Esophagus muscularis mucosa (tissue), 4 donors: ENCODE measurements at regions not wholly inside any gene's neighbourhood (a gene's known extent, or its start where the extent isn't known, plus 50 kb on each side); places are given as distances from the start of the nearest gene placed in this dataset.

Experiments
- DNase-seq: peaks from one replicate; pipeline ENCODE4 v3.0.0-alpha.2; 2017; ENCODE audit errors: extremely low spot score
- H3K27ac ChIP-seq, 4 donors: fragments of 200-600 bp; sonication (generic); replicated peaks in 1 of 4; 1 replicate in 3 of 4; 2 replicates in 1 of 4; pipeline ENCODE4 v1.5.1; 2016 to 2019; ENCODE audit warnings: mild to moderate bottlenecking in 1 of 4
- H3K27me3 ChIP-seq, 4 donors: fragments of 200-600 bp; sonication (generic); one replicate each; pipeline versions ENCODE4 v1.5.1 to v1.6.0; 2016 to 2019
- H3K36me3 ChIP-seq, 4 donors: fragments of 200-600 bp; sonication (generic); one replicate each; pipeline ENCODE4 v1.5.1; 2016 to 2019
- H3K4me1 ChIP-seq, 4 donors: fragments of 200-600 bp; sonication (generic); one replicate each; pipeline ENCODE4 v1.5.1; 2016 to 2019
- H3K4me3 ChIP-seq, 4 donors: fragments of 200-600 bp; sonication (generic); 1 replicate in 2 of 4; 2 replicates in 2 of 4; pipeline ENCODE4 v1.5.1; 2016 to 2019; ENCODE audit warnings: mild to moderate bottlenecking in 4 of 4, moderate library complexity in 1 of 4
- H3K9me3 ChIP-seq, 4 donors: fragments of 200-600 bp; sonication (generic); 1 replicate in 3 of 4; 2 replicates in 1 of 4; pipeline ENCODE4 v1.5.1; 2016 to 2019
- CTCF ChIP-seq, 3 experiments: fragments of 200-600 bp in 2 of 3; fragments of 450-650 bp in 1 of 3; sonication (generic) in 2 of 3; IDR thresholded peaks; one replicate each; pipeline ENCODE4 v1.5.1; 2017 to 2019; ENCODE audit warnings: antibody characterized with exemption in 3 of 3, mild to moderate bottlenecking in 2 of 3, moderate library complexity in 1 of 3
- EP300 ChIP-seq: sonication (generic); formaldehyde crosslinking; IDR thresholded peaks from one replicate; pipeline ENCODE4 v1.6.1; 2017; ENCODE audit warnings: antibody characterized with exemption
- POLR2A ChIP-seq: fragments of 450-650 bp; IDR thresholded peaks from one replicate; pipeline ENCODE4 v1.6.1; 2017; ENCODE audit warnings: antibody characterized with exemption, moderate library complexity, mild to moderate bottlenecking, low read depth
- POLR2AphosphoS5 ChIP-seq, 2 donors: sonication (generic); formaldehyde crosslinking; IDR thresholded peaks; one replicate each; pipeline ENCODE4 v1.6.1; 2017; ENCODE audit warnings: antibody characterized with exemption in 2 of 2
- WGBS: methylation state at CpG from one replicate; pipeline ENCODE4 v1.1.5; 2018; 5-methylcytosine and 5-hydroxymethylcytosine counted together
- intact Hi-C: fragments of 100-400 bp; cut with DNase I; formaldehyde crosslinking; loops from one replicate; pipeline ENCODE4 v1.15.1; 2023

GRCh38 chr5:168125445-168126199 lies 165.8 kb upstream of the WWC1 start:
- intact Hi-C loops: no loop called here
- DNase-seq: no peak

GRCh38 chr5:168126606-168127005 lies 164.8 kb upstream of the WWC1 start:
- TF ChIP-seq POLR2AphosphoS5 (IDR thresholded peaks at IDR 0.05) (no peak), CTCF (IDR thresholded peaks at IDR 0.05) (no peak), EP300 (no peak), POLR2A (no peak)
- 90% methylated on average over 14 of the region's 15 CpGs for WGBS
- intact Hi-C loops: no loop called here
- H3K4me1 ChIP-seq: peaks cover 0 to 11% (median 9%) of the 10 kb centered on the region in 4 donors
- H3K27ac ChIP-seq: no peak overlapping the region
- no peaks in the 10 kb centered on the region for H3K9me3 ChIP-seq
- H3K36me3 ChIP-seq: no peaks in the 10 kb centered on the region
- no peak overlapping the region for H3K4me3 ChIP-seq
- no peaks in the 10 kb centered on the region for H3K27me3 ChIP-seq
- no peak for DNase-seq

More at GRCh38 chr5:168125445-168126199, 165.8 kb upstream of the WWC1 start:
- TF ChIP-seq EP300 (no peak), POLR2A (no peak), POLR2AphosphoS5 (IDR thresholded peaks at IDR 0.05) (no peak), CTCF (IDR thresholded peaks at IDR 0.05) (no peak)
- no peaks in the 10 kb centered on the region for H3K36me3 ChIP-seq
- no peak overlapping the region for H3K4me3 ChIP-seq
- no peaks in the 10 kb centered on the region for H3K9me3 ChIP-seq
- H3K27ac ChIP-seq: no peak overlapping the region
- peaks cover 0 to 11% (median 9%) of the 10 kb centered on the region in 4 donors for H3K4me1 ChIP-seq
- WGBS: 85% methylated on average over 14 of the region's 14 CpGs
- no peaks in the 10 kb centered on the region for H3K27me3 ChIP-seq

- TF ChIP-seq POLR2A (no peak), EP300 (no peak), CTCF (IDR thresholded peaks at IDR 0.05) (no peak)
- H3K36me3 ChIP-seq: no peaks in the 10 kb centered on the region
- no peaks in the 10 kb centered on the region for H3K27me3 ChIP-seq
- WGBS: 74% methylated on average over 7 of the region's 7 CpGs
- no peak overlapping the region for H3K4me3 ChIP-seq
- no peak for DNase-seq
- intact Hi-C loops: no loop called here
- H3K4me1 ChIP-seq: peaks cover 0 to 11% (median 9%) of the 10 kb centered on the region in 4 donors
- no peak overlapping the region for H3K27ac ChIP-seq
- H3K9me3 ChIP-seq: no peaks in the 10 kb centered on the region
Observed at GRCh38 chr5:168128111-168128510, 163.3 kb upstream of the WWC1 start.

GRCh38 chr5:168128557-168128956 lies 162.9 kb upstream of the WWC1 start:
- 49% methylated on average over 8 of the region's 8 CpGs for WGBS

More at GRCh38 chr5:168128557-168128956, 162.9 kb upstream of the WWC1 start:
- H3K4me3 ChIP-seq: no peak overlapping the region
- intact Hi-C loops: no loop called here
- no peaks in the 10 kb centered on the region for H3K9me3 ChIP-seq
- no peak for DNase-seq
- H3K36me3 ChIP-seq: no peaks in the 10 kb centered on the region
- no peaks in the 10 kb centered on the region for H3K27me3 ChIP-seq
- no peak overlapping the region for H3K27ac ChIP-seq
- TF ChIP-seq CTCF (IDR thresholded peaks at IDR 0.05): no peak
- H3K4me1 ChIP-seq: peaks cover 0 to 11% (median 9%) of the 10 kb centered on the region in 4 donors
